Transverse colon (tissue), 3 donors: ENCODE measurements at regions not wholly inside any gene's neighbourhood (a gene's known extent, or its start where the extent isn't known, plus 50 kb on each side); places are given as distances from the start of the nearest gene placed in this dataset.

Experiments used
- CTCF ChIP-seq, 5 experiments: fragments of 200-600 bp in 3 of 5; fragments of 450-650 bp in 2 of 5; sonication (generic) in 3 of 5; IDR thresholded peaks; 1 replicate in 2 of 5; 2 replicates in 3 of 5; pipeline ENCODE4 v1.5.1; 2016 to 2017; ENCODE audit warnings: antibody characterized with exemption in 5 of 5, inconsistent platforms in 3 of 5, mild to moderate bottlenecking in 2 of 5, moderate library complexity in 1 of 5
- POLR2A ChIP-seq: fragments of 450-650 bp; IDR thresholded peaks from one replicate; pipeline ENCODE4 v1.6.1; 2016; ENCODE audit warnings: antibody characterized with exemption, mild to moderate bottlenecking, moderate library complexity

- TF ChIP-seq POLR2A (peak; percentile 38), CTCF (IDR thresholded peaks at IDR 0.05) (no peak)
Observed at GRCh38 chr20:19890445-19891051, 126.6 kb upstream of the NAA20 start.
